RWPE2 (cell line): ENCODE measurements at regions not wholly inside any gene's neighbourhood (a gene's known extent, or its start where the extent isn't known, plus 50 kb on each side); places are given as distances from the start of the nearest gene placed in this dataset.

Experiments
- ATAC-seq: fragments of 200-7000 bp; cut with Tn5 transposase; 3 replicates; pipeline ENCODE4 v1.9.1; 2021; ENCODE audit warnings: low read depth
- DNase-seq: peaks from one replicate; pipeline ENCODE4 v3.0.0-alpha.2; 2020; ENCODE audit warnings: low spot score
- H3K27ac ChIP-seq: fragments of 450-650 bp; 2 replicates; pipeline ENCODE4 v1.5.1; 2017; ENCODE audit warnings: mild to moderate bottlenecking; ENCODE audit not compliant: poor library complexity, severe bottlenecking
- H3K27me3 ChIP-seq: fragments of 250-450 bp; sonication (Bioruptor Pico); 2 replicates; pipeline ENCODE4 v1.5.1; 2021; ENCODE audit warnings: mild to moderate bottlenecking, moderate library complexity; ENCODE audit not compliant: insufficient read depth, poor library complexity, severe bottlenecking
- H3K36me3 ChIP-seq: fragments of 250-450 bp; sonication (Bioruptor Pico); 2 replicates; pipeline ENCODE4 v1.5.1; 2020; ENCODE audit warnings: low read depth, mild to moderate bottlenecking, moderate library complexity
- H3K4me1 ChIP-seq: fragments of 250-450 bp; sonication (Bioruptor Pico); 2 replicates; pipeline ENCODE4 v1.5.1; 2021; ENCODE audit warnings: mild to moderate bottlenecking, moderate library complexity; ENCODE audit not compliant: insufficient read depth, poor library complexity, severe bottlenecking
- H3K4me3 ChIP-seq: fragments of 250-450 bp; sonication (Bioruptor Pico); 2 replicates; pipeline ENCODE4 v1.5.1; 2021; ENCODE audit warnings: mild to moderate bottlenecking, moderate library complexity; ENCODE audit not compliant: severe bottlenecking
- H3K9me3 ChIP-seq: fragments of 250-450 bp; sonication (Bioruptor Pico); 2 replicates; pipeline ENCODE4 v1.5.1; 2021; ENCODE audit warnings: mild to moderate bottlenecking, moderate library complexity; ENCODE audit not compliant: severe bottlenecking
- CTCF ChIP-seq: fragments of 450-650 bp; IDR thresholded peaks from one replicate; pipeline ENCODE4 v1.5.1; 2017; ENCODE audit warnings: mild to moderate bottlenecking, moderate library complexity; ENCODE audit not compliant: poor library complexity, severe bottlenecking

GRCh38 chr5:74334062-74334761 lies 306.3 kb downstream of the ENC1 start:
- ATAC-seq (no peak), DNase-seq (no peak)
- no peak overlapping the region for H3K27ac ChIP-seq
- no peaks in the 10 kb centered on the region for H3K36me3 ChIP-seq
- TF ChIP-seq CTCF: no peak
- H3K4me3 ChIP-seq: no peak overlapping the region
- H3K27me3 ChIP-seq: no peaks in the 10 kb centered on the region
- no peaks in the 10 kb centered on the region for H3K9me3 ChIP-seq
- no peaks in the 10 kb centered on the region for H3K4me1 ChIP-seq

GRCh38 chr5:74333430-74333829 lies 307.1 kb downstream of the ENC1 start:
- no peak for TF ChIP-seq CTCF
- ATAC-seq (no peak), DNase-seq (no peak)
- Histone ChIP-seq H3K4me3 (no peak overlapping the region), H3K4me1 (no peaks in the 10 kb centered on the region), H3K27ac (no peak overlapping the region), H3K36me3 (no peaks in the 10 kb centered on the region), H3K9me3 (no peaks in the 10 kb centered on the region), H3K27me3 (no peaks in the 10 kb centered on the region)

GRCh38 chr5:74332682-74333081 lies 307.8 kb downstream of the ENC1 start:
- Histone ChIP-seq H3K27me3 (no peaks in the 10 kb centered on the region), H3K4me1 (peaks cover under 1% of the 10 kb centered on the region), H3K9me3 (no peaks in the 10 kb centered on the region), H3K27ac (no peak overlapping the region), H3K36me3 (no peaks in the 10 kb centered on the region), H3K4me3 (no peak overlapping the region)
- ATAC-seq (no peak), DNase-seq (no peak)
- TF ChIP-seq CTCF: no peak

GRCh38 chr5:74332006-74332405 lies 308.5 kb downstream of the ENC1 start:
- no peak for DNase-seq
- no peak for ATAC-seq
- H3K4me3 ChIP-seq: no peak overlapping the region
- H3K9me3 ChIP-seq: no peaks in the 10 kb centered on the region
- peaks cover 8% of the 10 kb centered on the region for H3K4me1 ChIP-seq
- no peak for TF ChIP-seq CTCF
- no peaks in the 10 kb centered on the region for H3K27me3 ChIP-seq
- no peak overlapping the region for H3K27ac ChIP-seq
- no peaks in the 10 kb centered on the region for H3K36me3 ChIP-seq

GRCh38 chr5:74328221-74328630 lies 312.3 kb downstream of the ENC1 start:
- H3K4me3 ChIP-seq: no peak overlapping the region
- H3K4me1 ChIP-seq: peaks cover 24% of the 10 kb centered on the region
- H3K9me3 ChIP-seq: no peaks in the 10 kb centered on the region
- DNase-seq: no peak
- no peaks in the 10 kb centered on the region for H3K27me3 ChIP-seq
- TF ChIP-seq CTCF: no peak
- H3K27ac ChIP-seq: no peak overlapping the region
- no peaks in the 10 kb centered on the region for H3K36me3 ChIP-seq
- ATAC-seq: no peak
